GM13977 (cell line): ENCODE measurements at regions not wholly inside any gene's neighbourhood (a gene's known extent, or its start where the extent isn't known, plus 50 kb on each side); places are given as distances from the start of the nearest gene placed in this dataset.

Experiments used
- DNase-seq: peaks from one replicate; pipeline ENCODE4 v3.0.0; 2012; ENCODE audit warnings: low spot score
- in situ Hi-C: fragments of 300-500 bp; cut with MboI; formaldehyde crosslinking; loops from one replicate; pipeline ENCODE4 v1.12.0; 2022; ENCODE audit warnings: low sequenced_read_pairs, low pct_unique_long_range_greater_than_20kb, mixed read lengths, inconsistent platforms; ENCODE audit not compliant: unreplicated experiment
- TF ChIP-seq, protein P1 (sequence below): IDR thresholded peaks from 2 replicates; pipeline ENCODE4 v1.5.1; 2012; ENCODE audit warnings: mild to moderate bottlenecking, control low read depth; ENCODE audit not compliant: insufficient read depth; ENCODE audit errors: extremely low read depth, missing control alignments

DNA sequence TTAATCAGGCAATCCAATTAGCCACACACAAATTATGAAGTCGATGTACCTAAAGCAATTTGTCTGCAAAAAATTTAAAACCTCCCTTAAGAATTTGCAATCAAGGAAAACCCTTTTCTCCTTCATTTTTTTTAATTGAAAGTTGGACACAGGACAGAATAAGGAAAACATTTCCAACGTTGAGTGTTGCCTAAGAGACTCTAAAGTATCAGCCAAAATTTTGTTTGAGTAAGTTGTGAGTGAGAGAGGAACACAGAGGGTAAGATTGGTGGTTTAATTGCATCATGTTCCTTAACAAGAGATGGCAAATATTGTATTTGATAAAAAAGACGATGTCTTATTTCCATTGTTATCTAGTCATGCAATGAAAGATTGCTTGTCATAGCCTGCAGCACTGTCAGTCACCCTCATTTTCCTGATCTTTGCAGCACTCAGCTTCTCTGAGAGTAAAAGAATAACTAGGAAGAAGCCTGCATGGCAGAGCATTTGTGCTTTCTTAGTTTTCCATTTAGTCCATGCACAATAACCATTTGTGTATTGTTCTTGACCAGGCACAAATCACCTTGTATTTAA is 115.5 kb downstream of the ICOS start:
- TF ChIP-seq, protein P1, sequence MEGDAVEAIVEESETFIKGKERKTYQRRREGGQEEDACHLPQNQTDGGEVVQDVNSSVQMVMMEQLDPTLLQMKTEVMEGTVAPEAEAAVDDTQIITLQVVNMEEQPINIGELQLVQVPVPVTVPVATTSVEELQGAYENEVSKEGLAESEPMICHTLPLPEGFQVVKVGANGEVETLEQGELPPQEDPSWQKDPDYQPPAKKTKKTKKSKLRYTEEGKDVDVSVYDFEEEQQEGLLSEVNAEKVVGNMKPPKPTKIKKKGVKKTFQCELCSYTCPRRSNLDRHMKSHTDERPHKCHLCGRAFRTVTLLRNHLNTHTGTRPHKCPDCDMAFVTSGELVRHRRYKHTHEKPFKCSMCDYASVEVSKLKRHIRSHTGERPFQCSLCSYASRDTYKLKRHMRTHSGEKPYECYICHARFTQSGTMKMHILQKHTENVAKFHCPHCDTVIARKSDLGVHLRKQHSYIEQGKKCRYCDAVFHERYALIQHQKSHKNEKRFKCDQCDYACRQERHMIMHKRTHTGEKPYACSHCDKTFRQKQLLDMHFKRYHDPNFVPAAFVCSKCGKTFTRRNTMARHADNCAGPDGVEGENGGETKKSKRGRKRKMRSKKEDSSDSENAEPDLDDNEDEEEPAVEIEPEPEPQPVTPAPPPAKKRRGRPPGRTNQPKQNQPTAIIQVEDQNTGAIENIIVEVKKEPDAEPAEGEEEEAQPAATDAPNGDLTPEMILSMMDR, result no peak
- DNase-seq, result no peak
- in situ Hi-C loops, result no loop called here

DNA sequence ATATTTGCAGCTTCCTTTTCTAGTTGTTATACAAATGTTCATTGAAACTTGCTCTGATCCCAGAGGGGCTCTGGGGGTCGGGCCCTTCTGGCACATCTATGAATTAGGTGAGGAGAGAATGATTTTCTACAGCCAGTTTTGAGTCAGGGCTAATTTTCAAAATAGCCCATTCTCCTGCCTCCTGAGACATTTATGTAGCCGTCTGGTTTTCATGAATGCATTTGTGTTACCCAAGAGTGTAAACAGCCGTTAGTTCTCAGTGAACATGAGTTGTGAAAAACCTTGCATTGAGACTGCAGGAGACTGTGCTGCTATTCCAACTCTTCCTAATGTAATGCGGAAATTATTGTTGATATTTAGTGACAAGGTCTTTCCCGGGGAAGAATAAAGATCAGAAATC is 122.5 kb downstream of the ICOS start:
- in situ Hi-C loops, result no loop called here
- TF ChIP-seq, protein P1, result no peak
- DNase-seq, result no peak

DNA sequence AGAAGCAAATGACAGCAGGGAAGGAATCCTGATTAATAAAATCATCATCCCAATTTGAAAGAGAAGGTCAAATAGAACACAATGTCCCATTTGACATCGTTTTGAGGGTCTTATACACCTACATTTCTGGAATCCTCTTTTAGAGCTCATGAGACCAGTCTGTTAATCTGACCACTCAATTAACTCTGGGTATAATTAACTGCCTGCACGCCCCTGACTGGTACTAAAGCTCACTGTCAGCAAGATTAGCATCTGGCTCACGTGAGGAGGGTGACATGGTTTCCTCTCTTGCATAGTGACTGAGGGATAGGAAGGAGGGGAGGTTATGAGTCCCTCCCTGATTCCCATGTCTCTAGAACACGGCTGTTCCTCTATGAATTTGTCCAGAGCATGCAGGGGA is 124.3 kb downstream of the ICOS start:
- in situ Hi-C loops, result no loop called here
- TF ChIP-seq, protein P1, result no peak
- no peak for DNase-seq

DNA sequence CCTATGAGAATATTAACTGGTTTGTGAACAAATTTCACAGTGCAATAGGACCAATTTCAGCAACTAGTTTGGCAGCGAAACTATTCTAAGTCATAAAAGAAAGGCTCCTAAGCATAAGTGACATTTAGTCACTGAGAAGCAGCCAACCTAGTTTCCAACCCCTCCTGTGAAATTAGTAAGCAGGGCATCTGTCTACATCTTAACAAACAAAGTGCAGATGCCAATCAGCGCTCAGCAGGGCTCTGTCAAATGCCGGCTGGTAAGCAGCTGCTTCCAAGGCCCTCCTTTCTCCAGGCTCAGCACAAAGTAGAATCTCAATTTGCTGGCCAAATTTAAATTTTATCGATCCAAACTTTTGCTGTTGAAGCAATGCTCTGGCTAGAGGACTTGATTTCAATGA is 124.7 kb downstream of the ICOS start:
- in situ Hi-C loops, result no loop called here
- no peak for DNase-seq
- TF ChIP-seq, protein P1, result no peak

DNA sequence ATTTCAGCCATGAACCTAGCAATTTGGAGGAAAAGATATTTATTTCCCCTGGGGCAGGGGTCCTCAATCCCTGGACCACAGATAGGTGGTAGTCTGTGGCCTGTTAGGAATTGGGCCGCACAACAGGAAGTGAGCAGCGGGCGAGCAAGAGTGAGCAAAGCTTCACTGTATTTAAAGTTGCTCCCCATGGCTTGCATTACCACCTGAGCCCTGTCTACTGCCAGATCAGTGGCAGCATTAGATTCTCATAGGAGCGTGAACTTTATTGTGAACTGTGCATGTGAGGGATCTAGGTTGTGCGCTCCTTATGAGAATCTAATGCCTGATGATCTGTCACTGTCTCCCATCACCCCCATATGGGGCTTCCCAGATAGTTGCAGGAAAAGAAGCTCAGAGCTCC is 127.6 kb downstream of the ICOS start:
- in situ Hi-C loops, result no loop called here
- DNase-seq, result no peak
- TF ChIP-seq, protein P1, result no peak

DNA sequence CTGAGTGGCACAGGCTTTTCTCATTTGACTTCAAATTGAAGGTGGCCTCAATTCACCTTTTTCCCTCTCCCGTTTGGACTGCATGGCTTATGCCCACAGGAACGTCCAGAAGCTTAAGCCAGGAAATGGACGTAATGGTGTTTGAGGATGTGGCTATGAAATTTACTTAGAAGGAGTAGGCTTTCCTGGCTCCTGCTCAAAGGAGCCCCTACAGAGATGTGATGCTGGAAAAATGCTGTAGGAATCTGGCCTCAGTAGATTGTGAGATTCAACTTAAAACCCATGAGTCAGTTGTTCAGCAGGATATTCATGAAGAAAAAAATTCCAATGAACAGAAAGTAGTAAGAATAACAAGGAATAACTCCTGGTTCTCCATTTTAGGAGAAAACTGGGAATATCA is 129.0 kb downstream of the ICOS start:
- DNase-seq, result no peak
- in situ Hi-C loops, result no loop called here
- TF ChIP-seq, protein P1, result no peak

DNA sequence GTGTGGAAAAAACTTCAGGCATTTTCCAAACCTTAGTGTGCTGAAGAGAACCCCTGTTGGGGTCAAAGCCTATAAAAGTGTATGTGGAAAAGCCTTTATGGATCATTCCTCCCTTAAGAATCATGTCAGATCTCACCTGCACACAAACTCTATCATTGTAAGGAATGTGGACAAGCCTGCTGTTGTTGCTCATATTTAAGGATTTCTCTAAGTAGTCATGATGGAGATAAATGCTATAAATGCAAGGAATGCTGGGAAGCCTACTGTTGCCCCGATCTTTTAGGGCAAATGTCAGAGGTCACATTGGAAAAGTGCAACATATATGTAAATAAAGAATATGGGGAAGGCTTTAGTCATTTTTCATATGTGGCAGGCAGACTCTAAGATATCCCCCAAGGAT is 129.5 kb downstream of the ICOS start:
- DNase-seq, result no peak
- TF ChIP-seq, protein P1, result no peak
- in situ Hi-C loops, result no loop called here
